Testis (tissue), 2 donors: ENCODE measurements at regions not wholly inside any gene's neighbourhood (a gene's known extent, or its start where the extent isn't known, plus 50 kb on each side); places are given as distances from the start of the nearest gene placed in this dataset.

ENCODE experiments used
- DNase-seq: peaks from one replicate; pipeline ENCODE4 v3.0.0-alpha.2; 2019
- H3K27ac ChIP-seq, 2 donors: fragments of 200-600 bp; sonication (generic); one replicate each; pipeline ENCODE4 v1.5.1; 2019
- H3K27me3 ChIP-seq: fragments of 200-600 bp; sonication (generic); one replicate; pipeline ENCODE4 v1.5.1; 2019
- H3K36me3 ChIP-seq: fragments of 200-600 bp; sonication (generic); one replicate; pipeline ENCODE4 v1.5.1; 2017; ENCODE audit warnings: low read depth; ENCODE audit errors: missing control alignments
- H3K4me1 ChIP-seq: fragments of 200-600 bp; sonication (generic); one replicate; pipeline ENCODE4 v1.5.1; 2019
- H3K4me3 ChIP-seq, 2 donors: fragments of 200-600 bp; sonication (generic); one replicate each; pipeline ENCODE4 v1.5.1; 2017 to 2019
- H3K9me3 ChIP-seq: fragments of 200-600 bp; sonication (generic); one replicate; pipeline ENCODE4 v1.5.1; 2017
- POLR2A ChIP-seq: fragments of 450-650 bp; IDR thresholded peaks from one replicate; pipeline ENCODE4 v1.6.1; 2017; ENCODE audit warnings: antibody characterized with exemption, mild to moderate bottlenecking, moderate library complexity
- WGBS, 2 donors: methylation state at CpG; one replicate each; pipeline ENCODE4 v1.1.5; 2018; 5-methylcytosine and 5-hydroxymethylcytosine counted together
- intact Hi-C: fragments of 100-400 bp; cut with DNase I; formaldehyde crosslinking; loops from one replicate; pipeline ENCODE4 v1.15.1; 2023; ENCODE audit warnings: low total_unique reads
- TF ChIP-seq, protein P1 (sequence below), 3 experiments: fragments of 450-650 bp in 2 of 3; fragments of 200-600 bp in 1 of 3; sonication (generic) in 1 of 3; IDR thresholded peaks; one replicate each; pipeline ENCODE4 v1.5.1; 2016 to 2019; ENCODE audit warnings: antibody characterized with exemption in 3 of 3, mild to moderate bottlenecking in 2 of 3, moderate library complexity in 1 of 3

DNA sequence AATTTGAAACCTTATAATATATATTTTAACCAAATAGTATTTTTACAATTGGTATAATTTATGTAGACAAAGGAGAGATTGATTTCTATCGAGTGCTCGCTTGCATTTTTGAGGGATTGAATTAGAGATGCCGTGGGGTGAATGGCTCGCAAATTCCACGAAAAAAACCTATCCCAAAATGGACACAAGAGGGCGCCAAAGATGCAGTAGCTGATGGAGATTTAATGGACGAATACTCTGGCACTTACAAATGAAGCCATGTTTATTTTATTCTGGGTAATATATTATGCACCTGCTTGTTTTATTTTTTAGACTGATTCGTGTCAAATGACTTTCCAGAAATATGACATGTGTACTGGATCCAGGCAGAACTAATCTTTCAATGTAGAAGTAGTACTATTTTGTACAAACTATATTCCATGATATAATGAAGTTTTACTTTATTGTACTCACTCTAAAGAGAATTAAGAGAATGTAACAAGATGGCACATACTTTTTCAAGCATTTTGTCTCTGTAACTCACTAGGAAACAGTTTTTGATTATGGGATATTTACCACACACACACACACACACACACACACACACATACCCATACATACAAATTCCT, 505.4 kb downstream of the PLCL1 start:
- H3K4me3 ChIP-seq: no peak overlapping the region
- intact Hi-C loops: no loop called here
- H3K4me1 ChIP-seq: no peaks in the 10 kb centered on the region
- H3K27ac ChIP-seq: no peak overlapping the region
- no peaks in the 10 kb centered on the region for H3K27me3 ChIP-seq
- no peaks in the 10 kb centered on the region for H3K36me3 ChIP-seq
- TF ChIP-seq, protein P1, sequence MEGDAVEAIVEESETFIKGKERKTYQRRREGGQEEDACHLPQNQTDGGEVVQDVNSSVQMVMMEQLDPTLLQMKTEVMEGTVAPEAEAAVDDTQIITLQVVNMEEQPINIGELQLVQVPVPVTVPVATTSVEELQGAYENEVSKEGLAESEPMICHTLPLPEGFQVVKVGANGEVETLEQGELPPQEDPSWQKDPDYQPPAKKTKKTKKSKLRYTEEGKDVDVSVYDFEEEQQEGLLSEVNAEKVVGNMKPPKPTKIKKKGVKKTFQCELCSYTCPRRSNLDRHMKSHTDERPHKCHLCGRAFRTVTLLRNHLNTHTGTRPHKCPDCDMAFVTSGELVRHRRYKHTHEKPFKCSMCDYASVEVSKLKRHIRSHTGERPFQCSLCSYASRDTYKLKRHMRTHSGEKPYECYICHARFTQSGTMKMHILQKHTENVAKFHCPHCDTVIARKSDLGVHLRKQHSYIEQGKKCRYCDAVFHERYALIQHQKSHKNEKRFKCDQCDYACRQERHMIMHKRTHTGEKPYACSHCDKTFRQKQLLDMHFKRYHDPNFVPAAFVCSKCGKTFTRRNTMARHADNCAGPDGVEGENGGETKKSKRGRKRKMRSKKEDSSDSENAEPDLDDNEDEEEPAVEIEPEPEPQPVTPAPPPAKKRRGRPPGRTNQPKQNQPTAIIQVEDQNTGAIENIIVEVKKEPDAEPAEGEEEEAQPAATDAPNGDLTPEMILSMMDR (IDR thresholded peaks at IDR 0.05): peak; percentile 40 to 94 (median 75)
- TF ChIP-seq POLR2A: no peak
- DNase-seq: peak; percentile 70
- WGBS, 2 donors: 5 to 6% methylated on average over 8 of the region's 8 CpGs
- H3K9me3 ChIP-seq: no peaks in the 10 kb centered on the region

GRCh38 chr2:198309081-198309480, 504.7 kb downstream of the PLCL1 start:
- Histone ChIP-seq H3K4me3 (no peak overlapping the region), H3K27me3 (no peaks in the 10 kb centered on the region), H3K27ac (no peak overlapping the region), H3K4me1 (no peaks in the 10 kb centered on the region), H3K9me3 (no peaks in the 10 kb centered on the region), H3K36me3 (no peaks in the 10 kb centered on the region)
- no peak for DNase-seq
- intact Hi-C loops: no loop called here
- no peak for TF ChIP-seq POLR2A
- TF ChIP-seq, protein P1 (IDR thresholded peaks at IDR 0.05): no peak
- WGBS, 2 donors: 89 to 96% methylated on average over 1 of the region's 1 CpG

- no peaks in the 10 kb centered on the region for H3K27me3 ChIP-seq
- 78 to 80% methylated on average over 3 of the region's 3 CpGs for WGBS, 2 donors
- no peak for TF ChIP-seq POLR2A
- TF ChIP-seq, protein P1 (IDR thresholded peaks at IDR 0.05): no peak
- H3K27ac ChIP-seq: no peak overlapping the region
- intact Hi-C loops: no loop called here
- H3K4me1 ChIP-seq: no peaks in the 10 kb centered on the region
- H3K36me3 ChIP-seq: no peaks in the 10 kb centered on the region
- no peak for DNase-seq
- no peak overlapping the region for H3K4me3 ChIP-seq
- H3K9me3 ChIP-seq: no peaks in the 10 kb centered on the region
Observed at GRCh38 chr2:198308368-198308767, 504.0 kb downstream of the PLCL1 start.

GRCh38 chr2:198307093-198307492, 502.7 kb downstream of the PLCL1 start:
- no peaks in the 10 kb centered on the region for H3K4me1 ChIP-seq
- no peak overlapping the region for H3K4me3 ChIP-seq
- no peaks in the 10 kb centered on the region for H3K9me3 ChIP-seq
- H3K27ac ChIP-seq: no peak overlapping the region
- intact Hi-C loops: no loop called here
- H3K36me3 ChIP-seq: no peaks in the 10 kb centered on the region
- no peaks in the 10 kb centered on the region for H3K27me3 ChIP-seq
- whole genome bisulfite sequencing, 2 donors: 84 to 90% methylated on average over 3 of the region's 3 CpGs
- no peak for DNase-seq
- TF ChIP-seq POLR2A: no peak
- TF ChIP-seq, protein P1 (IDR thresholded peaks at IDR 0.05): no peak

DNA sequence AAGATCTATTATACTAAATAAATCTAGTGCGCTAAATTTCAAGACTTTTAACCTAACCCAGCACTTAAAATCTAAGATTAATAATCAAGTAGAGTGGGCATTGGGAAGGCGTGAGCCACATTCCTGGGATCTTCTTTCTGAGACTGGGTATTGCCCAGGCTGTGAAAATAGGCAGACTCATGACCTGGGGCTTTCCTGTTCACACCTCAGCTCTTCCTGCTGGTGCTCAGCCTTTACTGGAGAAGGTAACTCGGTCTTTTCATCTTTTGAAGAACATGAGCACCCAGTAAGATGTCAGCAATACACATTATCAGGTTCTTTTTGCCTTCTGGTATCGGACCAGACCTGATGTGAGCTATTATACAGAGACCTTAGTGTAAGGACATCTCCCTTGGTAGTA, 500.5 kb downstream of the PLCL1 start:
- no peak overlapping the region for H3K4me3 ChIP-seq
- no peaks in the 10 kb centered on the region for H3K36me3 ChIP-seq
- H3K27me3 ChIP-seq: no peaks in the 10 kb centered on the region
- no peak for TF ChIP-seq POLR2A
- TF ChIP-seq, protein P1 (IDR thresholded peaks at IDR 0.05): no peak
- WGBS, 2 donors: 69 to 77% methylated on average over 4 of the region's 4 CpGs
- H3K9me3 ChIP-seq: no peaks in the 10 kb centered on the region
- no peak overlapping the region for H3K27ac ChIP-seq
- intact Hi-C loops: no loop called here
- H3K4me1 ChIP-seq: no peaks in the 10 kb centered on the region
- no peak for DNase-seq
